ENCODE measurements at regions not wholly inside any gene's neighbourhood (a gene's known extent, or its start where the extent isn't known, plus 50 kb on each side); places are given as distances from the start of the nearest gene placed in this dataset.
A peak's percentile ranks its signal among the peaks of the same experiment; 100 is the strongest.

GRCh38 chr1:170460001-170460400 lies 72.0 kb upstream of the GORAB start:
- no peak overlapping the region for H3K4me3 ChIP-seq
- TF ChIP-seq CTCF (IDR thresholded peaks at IDR 0.05) = no peak
- H3K27me3 ChIP-seq (replicated peaks; ENCODE audit: insufficient read depth) = no peaks in the 10 kb centered on the region
- H3K27ac ChIP-seq = peak overlapping the region; percentile 11 to 51
- DNase-seq (ENCODE audit: low spot score) (no peak), ATAC-seq (ENCODE audit: insufficient number of reproducible peaks, low FRiP score, low read depth) (no peak)
- peaks cover 0 to 22% of the 10 kb centered on the region in 2 donors for H3K4me1 ChIP-seq (ENCODE audit: control insufficient read depth in 1 of 2, low read depth in 2 of 2)
- H3K9me3 ChIP-seq = no peaks in the 10 kb centered on the region
- no peaks in the 10 kb centered on the region for H3K36me3 ChIP-seq

- no peaks in the 10 kb centered on the region for H3K36me3 ChIP-seq
- H3K4me3 ChIP-seq = no peak overlapping the region
- H3K27me3 ChIP-seq (replicated peaks; ENCODE audit: insufficient read depth) = no peaks in the 10 kb centered on the region
- no peak for TF ChIP-seq CTCF (IDR thresholded peaks at IDR 0.05)
- H3K9me3 ChIP-seq = no peaks in the 10 kb centered on the region
- DNase-seq (ENCODE audit: low spot score) = no peak
- H3K4me1 ChIP-seq (ENCODE audit: control insufficient read depth in 1 of 2, low read depth in 2 of 2) = peaks cover 0 to 22% of the 10 kb centered on the region in 2 donors
- no peak for ATAC-seq (ENCODE audit: insufficient number of reproducible peaks, low FRiP score, low read depth)
- peak overlapping the region; percentile 11 to 51 for H3K27ac ChIP-seq
Observed at GRCh38 chr1:170460414-170461155, 71.4 kb upstream of the GORAB start.

- Histone ChIP-seq H3K4me1 (ENCODE audit: control insufficient read depth in 1 of 2, low read depth in 2 of 2) (peaks cover 0 to 22% of the 10 kb centered on the region in 2 donors), H3K27ac (peak overlapping the region; percentile 11 to 40), H3K36me3 (no peaks in the 10 kb centered on the region), H3K4me3 (no peak overlapping the region), H3K9me3 (no peaks in the 10 kb centered on the region), H3K27me3 (replicated peaks; ENCODE audit: insufficient read depth) (no peaks in the 10 kb centered on the region)
- no peak for TF ChIP-seq CTCF (IDR thresholded peaks at IDR 0.05)
- DNase-seq (ENCODE audit: low spot score) (no peak), ATAC-seq (ENCODE audit: insufficient number of reproducible peaks, low FRiP score, low read depth) (no peak)
Observed at GRCh38 chr1:170461291-170461747, 70.6 kb upstream of the GORAB start.

GRCh38 chr1:170461762-170462384 lies 70.1 kb upstream of the GORAB start:
- H3K9me3 ChIP-seq = no peaks in the 10 kb centered on the region
- no peak for TF ChIP-seq CTCF (IDR thresholded peaks at IDR 0.05)
- no peak overlapping the region for H3K4me3 ChIP-seq
- peak overlapping the region in 1 of 2 donors; percentile 11 for H3K27ac ChIP-seq
- no peaks in the 10 kb centered on the region for H3K27me3 ChIP-seq (replicated peaks; ENCODE audit: insufficient read depth)
- ATAC-seq (ENCODE audit: insufficient number of reproducible peaks, low FRiP score, low read depth) = no peak
- no peaks in the 10 kb centered on the region for H3K36me3 ChIP-seq
- peaks cover 0 to 22% of the 10 kb centered on the region in 2 donors for H3K4me1 ChIP-seq (ENCODE audit: control insufficient read depth in 1 of 2, low read depth in 2 of 2)
- DNase-seq (ENCODE audit: low spot score) = no peak

- Histone ChIP-seq H3K4me3 (no peak overlapping the region), H3K4me1 (ENCODE audit: control insufficient read depth in 1 of 2, low read depth in 2 of 2) (peaks cover 0 to 11% of the 10 kb centered on the region in 2 donors), H3K27ac (no peak overlapping the region), H3K36me3 (no peaks in the 10 kb centered on the region), H3K9me3 (no peaks in the 10 kb centered on the region), H3K27me3 (replicated peaks; ENCODE audit: insufficient read depth) (no peaks in the 10 kb centered on the region)
- DNase-seq (ENCODE audit: low spot score) (no peak), ATAC-seq (ENCODE audit: insufficient number of reproducible peaks, low FRiP score, low read depth) (no peak)
- TF ChIP-seq CTCF (IDR thresholded peaks at IDR 0.05) = no peak
Observed at GRCh38 chr1:170470121-170470520, 61.8 kb upstream of the GORAB start.
